ENCODE measurements at regions not wholly inside any gene's neighbourhood (a gene's known extent, or its start where the extent isn't known, plus 50 kb on each side); places are given as distances from the start of the nearest gene placed in this dataset.

DNA sequence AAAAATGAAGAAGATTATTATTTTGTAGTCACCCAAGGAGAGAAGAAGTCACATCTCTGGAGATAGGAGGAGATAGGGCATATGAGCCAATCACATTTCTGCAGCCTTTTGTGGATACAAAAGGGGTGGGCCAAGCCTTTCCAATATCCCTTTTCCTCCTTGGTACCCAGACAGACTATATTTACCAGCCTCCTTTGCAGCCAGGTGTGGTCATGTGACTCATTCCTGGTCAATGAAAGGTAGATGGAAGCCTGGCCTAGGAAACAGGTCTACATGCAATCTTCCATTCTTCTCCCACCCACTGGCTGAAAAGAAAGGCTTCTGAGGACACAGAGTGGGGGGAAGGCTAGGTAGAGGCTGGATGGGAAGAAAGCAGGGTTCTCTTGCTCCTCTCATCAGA lies 58.1 kb upstream of the ERG start:
- peaks cover 0 to 3% (median 0%) of the 10 kb centered on the region in 8 donors for H3K9me3 Mint-ChIP-seq
- H3K4me3 Mint-ChIP-seq, result no peak overlapping the region
- CTCF ChIA-PET (ENCODE audit: partially characterized antibody), result no interaction called here
- no peak overlapping the region for H3K27ac ChIP-seq (ENCODE audit: low read depth, low read length)
- no peaks in the 10 kb centered on the region for H3K4me1 ChIP-seq (ENCODE audit: insufficient read depth, low read length)
- H3K4me1 Mint-ChIP-seq, result no peaks in the 10 kb centered on the region
- no peaks in the 10 kb centered on the region for H3K36me3 Mint-ChIP-seq
- no peak for DNase-seq
- H3K9me3 ChIP-seq (ENCODE audit: control insufficient read depth in 1 of 2, low read length in 2 of 2), result no peaks in the 10 kb centered on the region
- H3K27me3 Mint-ChIP-seq, result peaks cover 1 to 15% of the 10 kb centered on the region in 2 donors
- intact Hi-C loops (cut with micrococcal nuclease), result no loop called here
- POLR2A ChIA-PET (ENCODE audit: partially characterized antibody), result no interaction called here
- H3K27ac Mint-ChIP-seq, result no peak overlapping the region
- no peak overlapping the region for H3K4me3 ChIP-seq (ENCODE audit: low read length in 2 of 2)
- no peaks in the 10 kb centered on the region for H3K36me3 ChIP-seq (ENCODE audit: insufficient read depth, low read length)
- no peaks in the 10 kb centered on the region for H3K27me3 ChIP-seq (ENCODE audit: insufficient read depth, low read length)

DNA sequence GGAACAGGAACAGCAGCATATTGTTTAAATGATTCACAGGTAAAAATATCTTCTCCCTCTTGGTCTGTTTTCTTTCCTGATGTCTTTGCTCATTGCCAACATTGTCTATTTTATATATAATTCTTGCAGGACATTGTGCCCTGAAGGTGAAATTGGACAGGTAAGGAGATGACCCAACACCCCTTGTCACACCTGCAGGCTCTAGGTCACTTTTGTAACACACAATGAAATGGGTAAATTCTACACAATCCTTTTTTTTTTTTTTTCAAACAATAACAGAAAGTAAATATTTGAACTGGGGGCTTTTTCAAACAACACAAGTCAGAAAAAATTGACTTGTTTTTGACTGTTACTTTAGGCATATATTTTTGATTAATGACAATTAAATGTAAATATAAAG lies 62.9 kb upstream of the ERG start:
- Histone ChIP-seq H3K36me3 (ENCODE audit: insufficient read depth, low read length) (no peaks in the 10 kb centered on the region), H3K27ac (ENCODE audit: low read depth, low read length) (no peak overlapping the region), H3K9me3 (ENCODE audit: control insufficient read depth in 1 of 2, low read length in 2 of 2) (no peaks in the 10 kb centered on the region), H3K4me3 (ENCODE audit: low read length in 2 of 2) (no peak overlapping the region), H3K27me3 (ENCODE audit: insufficient read depth, low read length) (no peaks in the 10 kb centered on the region), H3K4me1 (ENCODE audit: insufficient read depth, low read length) (no peaks in the 10 kb centered on the region)
- Mint-ChIP-seq H3K9me3 (peaks cover 0 to 2% (median 0%) of the 10 kb centered on the region in 8 donors), H3K27me3 (peaks cover 4% of the 10 kb centered on the region in 2 donors), H3K4me3 (no peak overlapping the region), H3K27ac (no peak overlapping the region), H3K4me1 (no peaks in the 10 kb centered on the region), H3K36me3 (no peaks in the 10 kb centered on the region)
- POLR2A ChIA-PET (ENCODE audit: partially characterized antibody), result no interaction called here
- no peak for DNase-seq
- intact Hi-C loops (cut with micrococcal nuclease), result no loop called here
- CTCF ChIA-PET (ENCODE audit: partially characterized antibody), result no interaction called here

DNA sequence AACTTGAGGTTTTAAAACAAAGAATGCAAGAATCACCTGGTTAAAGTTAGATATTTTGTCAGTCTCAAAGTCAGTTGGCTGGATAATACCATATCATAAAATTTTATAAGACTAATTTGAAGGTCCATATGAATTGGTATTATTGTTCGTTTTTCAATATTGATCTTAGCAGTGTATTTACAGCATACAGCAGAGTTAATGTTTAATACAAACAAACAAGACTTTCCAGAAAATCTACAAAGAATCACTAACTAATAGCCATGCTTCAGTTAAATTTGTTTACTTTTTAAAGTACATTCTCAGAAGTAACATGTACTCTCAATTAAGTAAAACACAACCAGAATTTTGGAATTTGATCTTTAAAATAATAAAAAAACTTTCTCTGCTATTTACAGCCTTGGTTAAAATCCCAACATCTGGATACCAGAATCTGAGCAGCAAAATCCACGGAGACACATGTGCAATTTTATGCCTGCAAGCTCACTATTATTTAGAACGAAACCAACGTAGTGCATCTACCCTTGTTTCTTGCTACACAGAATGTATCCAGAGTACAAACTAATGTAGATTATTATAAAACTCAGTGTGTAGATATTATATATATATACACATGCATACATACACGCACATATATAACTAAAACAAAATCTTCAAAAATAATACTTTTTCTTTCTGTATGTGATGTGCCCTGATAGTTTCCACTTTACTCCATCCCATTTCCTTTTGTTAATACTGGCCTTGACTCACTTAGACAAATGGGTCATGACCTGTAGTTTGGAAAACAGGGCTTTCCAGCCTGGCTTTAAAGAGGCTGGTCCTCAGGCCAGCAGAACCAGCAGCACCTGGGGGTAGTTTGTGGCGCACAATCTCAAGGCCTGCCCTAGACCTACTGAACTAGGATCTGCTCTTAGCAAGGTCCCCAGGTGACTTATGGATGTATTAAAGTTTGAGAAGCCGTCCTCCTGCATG lies 63.6 kb upstream of the ERG start:
- CTCF ChIA-PET (ENCODE audit: partially characterized antibody), result no interaction called here
- peaks cover 0 to 2% (median 0%) of the 10 kb centered on the region in 8 donors for H3K9me3 Mint-ChIP-seq
- DNase-seq, result no peak
- peaks cover 4 to 5% of the 10 kb centered on the region in 2 donors for H3K27me3 Mint-ChIP-seq
- no peaks in the 10 kb centered on the region for H3K36me3 ChIP-seq (ENCODE audit: insufficient read depth, low read length)
- H3K4me1 ChIP-seq (ENCODE audit: insufficient read depth, low read length), result no peaks in the 10 kb centered on the region
- H3K27me3 ChIP-seq (ENCODE audit: insufficient read depth, low read length), result no peaks in the 10 kb centered on the region
- no peak overlapping the region for H3K4me3 Mint-ChIP-seq
- no peak overlapping the region for H3K27ac ChIP-seq (ENCODE audit: low read depth, low read length)
- H3K36me3 Mint-ChIP-seq, result no peaks in the 10 kb centered on the region
- H3K4me1 Mint-ChIP-seq, result no peaks in the 10 kb centered on the region
- H3K27ac Mint-ChIP-seq, result no peak overlapping the region
- POLR2A ChIA-PET (ENCODE audit: partially characterized antibody), result no interaction called here
- H3K9me3 ChIP-seq (ENCODE audit: control insufficient read depth in 1 of 2, low read length in 2 of 2), result no peaks in the 10 kb centered on the region
- H3K4me3 ChIP-seq (ENCODE audit: low read length in 2 of 2), result no peak overlapping the region
- intact Hi-C loops (cut with micrococcal nuclease), result no loop called here

DNA sequence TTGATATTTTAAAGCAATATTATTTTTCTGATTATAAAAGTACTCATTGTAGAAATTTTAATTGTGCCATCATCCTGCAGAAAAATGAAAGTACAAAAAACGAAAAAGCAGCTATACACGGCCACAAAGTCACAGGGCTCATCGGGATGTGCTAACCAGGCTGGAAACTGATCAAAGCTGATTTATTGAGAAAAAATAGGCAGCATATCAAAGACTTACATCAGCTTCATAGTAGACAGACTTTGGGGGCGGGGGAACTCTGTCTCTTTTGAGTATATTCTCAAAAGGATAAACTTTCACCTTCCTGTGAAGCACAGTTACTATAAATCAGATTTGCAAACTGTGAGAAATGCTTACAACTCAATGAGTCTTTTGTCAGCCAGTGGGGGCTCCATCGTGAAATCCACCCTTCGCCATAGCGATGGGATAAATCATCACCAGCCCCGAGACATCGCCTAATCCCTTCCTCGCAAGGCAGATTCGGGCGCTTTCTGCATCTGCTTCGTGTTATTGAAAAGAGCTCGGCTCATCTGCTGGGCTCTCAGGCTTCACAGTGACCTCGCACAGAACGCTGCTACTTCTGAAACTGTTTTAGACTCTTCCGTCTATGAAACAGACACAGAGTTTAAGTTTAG lies 69.2 kb upstream of the ERG start:
- Histone ChIP-seq H3K9me3 (ENCODE audit: control insufficient read depth in 1 of 2, low read length in 2 of 2) (no peaks in the 10 kb centered on the region), H3K4me3 (ENCODE audit: low read length in 2 of 2) (no peak overlapping the region), H3K27me3 (ENCODE audit: insufficient read depth, low read length) (no peaks in the 10 kb centered on the region), H3K27ac (ENCODE audit: low read depth, low read length) (no peak overlapping the region), H3K36me3 (ENCODE audit: insufficient read depth, low read length) (no peaks in the 10 kb centered on the region), H3K4me1 (ENCODE audit: insufficient read depth, low read length) (no peaks in the 10 kb centered on the region)
- no peak for DNase-seq
- Mint-ChIP-seq H3K9me3 (peaks cover 0 to 7% (median 0%) of the 10 kb centered on the region in 8 donors), H3K27me3 (peaks cover 3 to 4% of the 10 kb centered on the region in 2 donors), H3K4me1 (no peaks in the 10 kb centered on the region), H3K4me3 (no peak overlapping the region), H3K27ac (no peak overlapping the region), H3K36me3 (no peaks in the 10 kb centered on the region)
- ChIA-PET POLR2A (ENCODE audit: partially characterized antibody) (no interaction called here), CTCF (ENCODE audit: partially characterized antibody) (no interaction called here)
- intact Hi-C loops (cut with micrococcal nuclease), result no loop called here

DNA sequence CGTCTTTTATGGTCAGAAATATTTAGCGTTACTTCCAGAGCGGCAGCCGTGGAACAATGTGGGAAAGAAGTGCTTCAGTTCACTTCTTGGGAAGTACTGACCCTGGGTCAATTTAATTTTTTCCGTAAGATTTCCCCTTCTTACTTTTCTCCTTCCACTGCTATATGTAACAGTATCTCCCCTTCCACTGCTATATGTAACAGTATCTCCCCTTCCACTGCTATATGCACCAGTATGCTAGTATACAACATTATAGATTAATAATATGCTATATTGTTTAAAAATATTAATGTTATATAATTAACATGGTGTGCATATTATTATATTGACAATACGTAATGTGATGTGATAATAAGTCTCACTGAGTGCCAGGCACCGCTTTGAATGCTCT lies 69.7 kb upstream of the ERG start:
- CTCF ChIA-PET (ENCODE audit: partially characterized antibody), result no interaction called here

DNA sequence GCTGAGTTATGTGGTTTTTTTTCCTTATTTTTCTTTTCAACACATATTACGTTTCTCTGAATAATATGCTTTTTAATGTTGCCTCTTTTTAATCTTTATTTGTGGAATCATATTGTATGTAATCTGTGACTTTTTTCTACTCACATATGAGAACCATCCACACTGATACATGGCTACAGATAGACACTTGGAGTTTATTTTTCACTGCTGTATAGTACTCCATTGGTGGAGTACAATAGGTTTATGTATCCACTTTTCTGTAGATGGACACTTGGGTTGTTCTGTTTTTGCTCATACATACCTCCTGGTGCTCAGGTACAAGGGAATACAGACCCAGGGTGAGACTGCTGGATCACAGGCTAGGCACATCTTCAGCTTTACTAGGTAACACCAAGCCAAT lies 71.5 kb upstream of the ERG start:
- no peaks in the 10 kb centered on the region for H3K36me3 ChIP-seq (ENCODE audit: insufficient read depth, low read length)
- no peaks in the 10 kb centered on the region for H3K9me3 ChIP-seq (ENCODE audit: control insufficient read depth in 1 of 2, low read length in 2 of 2)
- H3K27ac Mint-ChIP-seq, result no peak overlapping the region
- peaks cover 3 to 5% of the 10 kb centered on the region in 2 donors for H3K27me3 Mint-ChIP-seq
- no peak for DNase-seq
- intact Hi-C loops (cut with micrococcal nuclease), result no loop called here
- H3K27ac ChIP-seq (ENCODE audit: low read depth, low read length), result no peak overlapping the region
- H3K9me3 Mint-ChIP-seq, result peaks cover 0 to 7% (median 0%) of the 10 kb centered on the region in 8 donors
- H3K4me1 Mint-ChIP-seq, result no peaks in the 10 kb centered on the region
- H3K36me3 Mint-ChIP-seq, result no peaks in the 10 kb centered on the region
- POLR2A ChIA-PET (ENCODE audit: partially characterized antibody), result no interaction called here
- H3K4me3 ChIP-seq (ENCODE audit: low read length in 2 of 2), result no peak overlapping the region
- H3K4me3 Mint-ChIP-seq, result no peak overlapping the region
- H3K4me1 ChIP-seq (ENCODE audit: insufficient read depth, low read length), result no peaks in the 10 kb centered on the region
- CTCF ChIA-PET (ENCODE audit: partially characterized antibody), result no interaction called here
- no peaks in the 10 kb centered on the region for H3K27me3 ChIP-seq (ENCODE audit: insufficient read depth, low read length)

More for the DNA sequence above, 69.7 kb upstream of the ERG start:
- Mint-ChIP-seq H3K4me3 (no peak overlapping the region), H3K9me3 (peaks cover 0 to 7% (median 0%) of the 10 kb centered on the region in 8 donors), H3K27me3 (peaks cover 3 to 4% of the 10 kb centered on the region in 2 donors), H3K27ac (no peak overlapping the region), H3K36me3 (no peaks in the 10 kb centered on the region), H3K4me1 (no peaks in the 10 kb centered on the region)
- POLR2A ChIA-PET (ENCODE audit: partially characterized antibody), result no interaction called here
- H3K9me3 ChIP-seq (ENCODE audit: control insufficient read depth in 1 of 2, low read length in 2 of 2), result no peaks in the 10 kb centered on the region
- intact Hi-C loops (cut with micrococcal nuclease), result no loop called here
- DNase-seq, result no peak
- no peaks in the 10 kb centered on the region for H3K4me1 ChIP-seq (ENCODE audit: insufficient read depth, low read length)
- H3K27me3 ChIP-seq (ENCODE audit: insufficient read depth, low read length), result no peaks in the 10 kb centered on the region
- H3K27ac ChIP-seq (ENCODE audit: low read depth, low read length), result no peak overlapping the region
- no peak overlapping the region for H3K4me3 ChIP-seq (ENCODE audit: low read length in 2 of 2)
- H3K36me3 ChIP-seq (ENCODE audit: insufficient read depth, low read length), result no peaks in the 10 kb centered on the region

DNA sequence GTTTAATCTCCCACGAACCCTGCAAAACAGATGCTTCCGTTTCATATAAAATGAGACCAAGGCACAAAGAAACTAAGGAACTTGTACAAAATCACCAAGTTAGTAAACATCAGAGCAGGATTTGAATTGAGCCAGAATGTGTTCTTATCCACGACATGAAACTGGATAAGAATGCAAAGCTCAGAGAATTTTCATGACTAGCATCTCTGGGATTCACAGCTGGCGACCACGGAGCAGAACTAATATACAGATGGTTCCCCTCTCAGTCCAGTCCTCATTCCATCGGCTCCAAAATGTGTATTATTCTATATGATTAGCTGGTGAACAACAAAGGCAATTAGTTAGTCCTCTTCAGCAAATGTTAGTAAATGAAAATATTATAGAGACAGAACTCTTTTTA lies 72.3 kb upstream of the ERG start:
- peaks cover 0 to 7% (median 0%) of the 10 kb centered on the region in 8 donors for H3K9me3 Mint-ChIP-seq
- DNase-seq, result no peak
- H3K27me3 Mint-ChIP-seq, result peaks cover 0 to 3% of the 10 kb centered on the region in 2 donors
- H3K27ac Mint-ChIP-seq, result no peak overlapping the region
- no peak overlapping the region for H3K4me3 ChIP-seq (ENCODE audit: low read length in 2 of 2)
- no peaks in the 10 kb centered on the region for H3K9me3 ChIP-seq (ENCODE audit: control insufficient read depth in 1 of 2, low read length in 2 of 2)
- no peaks in the 10 kb centered on the region for H3K4me1 Mint-ChIP-seq
- H3K27ac ChIP-seq (ENCODE audit: low read depth, low read length), result no peak overlapping the region
- no peaks in the 10 kb centered on the region for H3K4me1 ChIP-seq (ENCODE audit: insufficient read depth, low read length)
- no peaks in the 10 kb centered on the region for H3K36me3 ChIP-seq (ENCODE audit: insufficient read depth, low read length)
- intact Hi-C loops (cut with micrococcal nuclease), result no loop called here
- H3K27me3 ChIP-seq (ENCODE audit: insufficient read depth, low read length), result no peaks in the 10 kb centered on the region
- CTCF ChIA-PET (ENCODE audit: partially characterized antibody), result no interaction called here
- no peak overlapping the region for H3K4me3 Mint-ChIP-seq
- H3K36me3 Mint-ChIP-seq, result no peaks in the 10 kb centered on the region
- POLR2A ChIA-PET (ENCODE audit: partially characterized antibody), result no interaction called here
